ENCODE measurements at regions not wholly inside any gene's neighbourhood (a gene's known extent, or its start where the extent isn't known, plus 50 kb on each side); places are given as distances from the start of the nearest gene placed in this dataset.
A peak's percentile ranks its signal among the peaks of the same experiment; 100 is the strongest.

DNA sequence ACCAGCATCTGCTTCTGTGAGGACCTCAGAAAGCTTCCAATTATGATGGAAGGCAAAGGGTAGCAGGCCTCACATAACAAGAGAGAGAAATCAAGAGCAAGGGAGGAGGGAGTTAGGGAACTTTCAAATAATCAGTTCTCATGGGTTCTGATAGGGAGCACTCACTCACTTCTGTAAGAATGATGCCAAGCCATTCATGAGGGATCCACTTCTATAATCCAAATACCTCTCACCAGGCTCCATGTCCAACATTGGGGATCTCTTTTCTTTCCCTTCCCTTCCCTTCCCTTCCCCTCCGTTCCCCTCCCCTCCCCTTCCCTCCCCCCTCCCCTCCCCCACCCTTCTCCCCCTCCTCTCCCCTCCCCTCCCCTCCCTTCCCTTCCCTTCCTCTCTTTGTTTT lies 884.6 kb upstream of the GHITM start:
- TF ChIP-seq, protein P1, sequence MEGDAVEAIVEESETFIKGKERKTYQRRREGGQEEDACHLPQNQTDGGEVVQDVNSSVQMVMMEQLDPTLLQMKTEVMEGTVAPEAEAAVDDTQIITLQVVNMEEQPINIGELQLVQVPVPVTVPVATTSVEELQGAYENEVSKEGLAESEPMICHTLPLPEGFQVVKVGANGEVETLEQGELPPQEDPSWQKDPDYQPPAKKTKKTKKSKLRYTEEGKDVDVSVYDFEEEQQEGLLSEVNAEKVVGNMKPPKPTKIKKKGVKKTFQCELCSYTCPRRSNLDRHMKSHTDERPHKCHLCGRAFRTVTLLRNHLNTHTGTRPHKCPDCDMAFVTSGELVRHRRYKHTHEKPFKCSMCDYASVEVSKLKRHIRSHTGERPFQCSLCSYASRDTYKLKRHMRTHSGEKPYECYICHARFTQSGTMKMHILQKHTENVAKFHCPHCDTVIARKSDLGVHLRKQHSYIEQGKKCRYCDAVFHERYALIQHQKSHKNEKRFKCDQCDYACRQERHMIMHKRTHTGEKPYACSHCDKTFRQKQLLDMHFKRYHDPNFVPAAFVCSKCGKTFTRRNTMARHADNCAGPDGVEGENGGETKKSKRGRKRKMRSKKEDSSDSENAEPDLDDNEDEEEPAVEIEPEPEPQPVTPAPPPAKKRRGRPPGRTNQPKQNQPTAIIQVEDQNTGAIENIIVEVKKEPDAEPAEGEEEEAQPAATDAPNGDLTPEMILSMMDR (IDR thresholded peaks at IDR 0.05) = no peak
- TF ChIP-seq POLR2A (IDR thresholded peaks at IDR 0.05) = no peak
- peaks cover 0 to 28% (median 13%) of the 10 kb centered on the region in 12 donors for H3K9me3 ChIP-seq

DNA sequence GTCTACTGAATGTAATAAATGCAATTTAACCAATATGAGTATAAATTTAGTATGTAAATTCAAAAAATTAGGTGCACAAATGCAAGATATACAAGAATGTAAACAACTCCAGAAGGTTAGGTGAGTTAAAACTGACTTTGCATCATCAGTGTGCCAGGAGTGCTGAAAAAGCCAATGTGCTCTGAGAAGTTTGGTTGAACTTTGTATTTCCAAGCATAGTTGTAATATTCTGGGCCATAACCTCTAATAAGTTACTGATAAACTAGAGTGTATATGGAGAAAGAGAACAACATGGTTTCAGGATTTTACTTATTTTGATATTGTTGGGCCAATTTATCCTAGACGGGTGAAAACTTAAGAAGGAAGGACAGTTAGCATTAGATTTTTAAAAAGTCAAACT lies 876.9 kb upstream of the GHITM start:
- Histone ChIP-seq H3K36me3 (no peaks in the 10 kb centered on the region), H3K27me3 (no peaks in the 10 kb centered on the region), H3K4me3 (no peak overlapping the region), H3K27ac (no peak overlapping the region), H3K4me1 (no peaks in the 10 kb centered on the region), H3K9me3 (peaks cover 0 to 25% (median 0%) of the 10 kb centered on the region in 12 donors)
- intact Hi-C loops (cut with DNase I) = no loop called here
- no peak for DNase-seq
- TF ChIP-seq, protein P1 (IDR thresholded peaks at IDR 0.05) = no peak
- no peak for ATAC-seq
- WGBS, 4 donors = 84 to 93% (median 91%) methylated on average over 1 of the region's 1 CpG

More for the DNA sequence above, 884.6 kb upstream of the GHITM start:
- no peak for ATAC-seq
- 56 to 89% (median 70%) methylated on average over 1 of the region's 1 CpG for WGBS, 4 donors
- intact Hi-C loops (cut with DNase I) = no loop called here
- H3K4me3 ChIP-seq = no peak overlapping the region
- no peak overlapping the region for H3K27ac ChIP-seq
- no peaks in the 10 kb centered on the region for H3K36me3 ChIP-seq
- DNase-seq = no peak
- H3K27me3 ChIP-seq = no peaks in the 10 kb centered on the region
- no peaks in the 10 kb centered on the region for H3K4me1 ChIP-seq

DNA sequence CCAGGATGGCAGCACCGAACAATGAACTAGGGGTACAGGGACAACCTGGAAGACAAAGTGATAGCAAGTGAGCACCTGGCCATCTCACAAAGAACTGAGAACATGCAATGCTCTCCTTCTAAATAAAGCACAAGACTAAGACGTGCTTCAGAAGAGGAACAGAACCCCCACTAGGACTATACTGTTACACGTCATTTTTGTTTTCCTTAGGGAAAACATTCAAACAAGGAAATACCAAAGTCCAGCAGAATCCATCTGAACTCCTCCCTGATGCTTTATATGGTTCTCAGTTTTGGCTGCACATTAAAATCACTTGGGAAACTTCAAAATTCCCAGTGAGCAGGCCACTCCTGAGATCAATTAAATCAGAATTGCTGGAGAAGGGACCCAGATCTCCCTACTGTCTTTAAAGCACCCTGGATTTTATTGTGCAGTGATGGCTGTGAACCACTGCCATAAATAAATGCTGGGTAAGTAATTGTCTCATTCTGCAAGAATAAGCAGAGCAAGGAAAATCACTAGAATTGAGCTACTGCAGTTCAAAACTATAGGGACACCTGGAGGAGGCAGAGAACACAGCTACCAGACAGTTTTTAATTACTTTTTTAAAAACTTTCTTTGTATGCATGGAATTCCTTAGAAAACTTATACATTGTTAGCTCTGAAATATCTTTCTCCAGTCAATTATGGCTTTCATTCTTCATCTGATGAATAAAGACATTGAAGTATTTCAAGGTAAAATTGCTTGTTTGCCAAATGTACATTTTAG lies 866.5 kb upstream of the GHITM start:
- intact Hi-C loops (cut with DNase I) = no loop called here
- no peaks in the 10 kb centered on the region for H3K9me3 ChIP-seq
- ATAC-seq (no peak), DNase-seq (no peak)
- 49 to 51% (median 50%) methylated on average over 3 of the region's 3 CpGs for WGBS, 4 donors
- H3K4me3 ChIP-seq = no peak overlapping the region
- H3K27me3 ChIP-seq = no peaks in the 10 kb centered on the region
- H3K4me1 ChIP-seq = peaks cover 0 to 4% (median 0%) of the 10 kb centered on the region in 12 donors
- H3K36me3 ChIP-seq = no peaks in the 10 kb centered on the region
- H3K27ac ChIP-seq = no peak overlapping the region
- no peak for TF ChIP-seq POLR2A (IDR thresholded peaks at IDR 0.05)
- TF ChIP-seq, protein P1 (IDR thresholded peaks at IDR 0.05) = peak in 1 of 12 donors; percentile 3

DNA sequence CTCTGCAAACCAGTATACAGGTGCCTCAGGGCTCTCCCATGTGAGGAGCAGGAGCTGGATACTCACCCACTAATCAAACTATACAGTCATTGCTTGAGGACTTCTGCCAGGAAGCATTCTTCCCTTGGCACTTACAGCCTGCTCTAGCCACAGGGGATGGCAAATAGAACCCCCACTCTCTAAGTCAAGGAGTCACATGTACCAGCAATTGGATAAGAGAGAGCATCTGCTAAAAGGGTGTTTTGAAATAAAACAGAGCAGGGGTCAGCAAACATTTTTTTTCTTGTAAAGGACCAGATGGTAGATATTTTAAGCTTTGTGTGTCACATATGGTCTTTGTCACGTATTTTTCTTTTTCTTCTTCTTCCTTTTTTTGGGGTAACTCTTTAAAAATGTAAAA lies 865.2 kb upstream of the GHITM start:
- intact Hi-C loops (cut with DNase I) = no loop called here
- WGBS, 4 donors = 45 to 64% (median 53%) methylated on average over 1 of the region's 1 CpG
- peaks cover 0 to 4% (median 0%) of the 10 kb centered on the region in 12 donors for H3K4me1 ChIP-seq
- no peaks in the 10 kb centered on the region for H3K9me3 ChIP-seq
- TF ChIP-seq, protein P1 (IDR thresholded peaks at IDR 0.05) = no peak
- no peak for TF ChIP-seq POLR2A (IDR thresholded peaks at IDR 0.05)
- DNase-seq (no peak), ATAC-seq (no peak)
- no peaks in the 10 kb centered on the region for H3K27me3 ChIP-seq
- no peak overlapping the region for H3K4me3 ChIP-seq
- H3K36me3 ChIP-seq = no peaks in the 10 kb centered on the region
- no peak overlapping the region for H3K27ac ChIP-seq

Data from heart left ventricle (tissue), 16 donors.